MCF 10A (cell line): ENCODE measurements at regions not wholly inside any gene's neighbourhood (a gene's known extent, or its start where the extent isn't known, plus 50 kb on each side); places are given as distances from the start of the nearest gene placed in this dataset.

Experiments
- BruUV-seq: library from RNA; stranded (reverse); fragments of 400-500 nt; replicated peaks from 2 replicates; lab custom pipeline; 2021; lab: Mats Ljungman, UMichigan
- CTCF ChIA-PET: fragments of 300-600 bp; sonication (Branson Sonifier 250); formaldehyde crosslinking; extraction: SDS; loops from one replicate; lab custom pipeline; 2021; ENCODE audit warnings: antibody characterized with exemption, inconsistent platforms; lab: Yijun Ruan, JAX
- POLR2A ChIA-PET: fragments of 300-600, 350-650 bp; sonication (Branson Sonifier 250); formaldehyde crosslinking; extraction: SDS; loops from one replicate; lab custom pipeline; 2020; ENCODE audit warnings: antibody characterized with exemption, inconsistent platforms; lab: Yijun Ruan, JAX
- DNase-seq: peaks from one replicate; pipeline ENCODE4 v3.0.0-alpha.2; 2018; ENCODE audit not compliant: unreplicated experiment
- H3K27ac Mint-ChIP-seq: one replicate; pipeline ENCODE4 v1.8.0; 2022; ENCODE audit warnings: mild to moderate bottlenecking, low read depth, mixed read lengths; ENCODE audit not compliant: unreplicated experiment
- H3K27me3 Mint-ChIP-seq: one replicate; pipeline ENCODE4 v1.8.0; 2022; ENCODE audit warnings: mixed read lengths; ENCODE audit not compliant: insufficient read depth, unreplicated experiment
- H3K36me3 Mint-ChIP-seq: one replicate; pipeline ENCODE4 v1.8.0; 2022; ENCODE audit warnings: mild to moderate bottlenecking, moderate library complexity, mixed read lengths; ENCODE audit not compliant: insufficient read depth, unreplicated experiment
- H3K4me1 Mint-ChIP-seq: one replicate; pipeline ENCODE4 v1.8.0; 2022; ENCODE audit warnings: mixed read lengths; ENCODE audit not compliant: insufficient read depth, unreplicated experiment
- H3K4me3 Mint-ChIP-seq: one replicate; pipeline ENCODE4 v1.8.0; 2022; ENCODE audit warnings: mild to moderate bottlenecking, moderate library complexity, mixed read lengths; ENCODE audit not compliant: unreplicated experiment
- H3K9me3 Mint-ChIP-seq: one replicate; pipeline ENCODE4 v1.8.0; 2022; ENCODE audit warnings: mixed read lengths; ENCODE audit not compliant: unreplicated experiment
- intact Hi-C: fragments of 100-400 bp; cut with micrococcal nuclease; formaldehyde crosslinking; loops from 2 replicates; pipeline ENCODE4 v1.14.1; 2022
- TF ChIP-seq, protein P1 (sequence below): fragments of 200-600 bp; IDR thresholded peaks from one replicate; pipeline ENCODE4 v1.8.0; 2022; ENCODE audit warnings: antibody characterized with exemption, mild to moderate bottlenecking; ENCODE audit not compliant: unreplicated experiment

DNA sequence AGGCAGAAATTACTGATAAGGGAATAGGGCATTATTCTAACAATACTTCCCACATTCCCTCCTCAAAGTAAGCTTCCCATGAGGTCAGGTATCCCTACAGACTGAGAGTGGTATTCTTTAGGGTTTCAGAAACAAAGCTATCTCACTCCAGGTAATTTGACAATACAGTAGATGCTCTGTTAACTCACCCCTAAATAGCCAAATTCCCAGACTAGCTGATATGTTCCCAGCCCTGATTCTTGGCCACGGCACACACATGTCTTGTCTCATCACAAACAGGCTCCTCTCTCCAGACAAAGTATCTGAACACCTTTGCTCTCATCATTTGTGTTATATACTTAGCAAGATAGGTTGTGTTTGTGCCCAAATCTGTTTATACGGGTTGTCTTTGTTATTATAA lies 139.9 kb downstream of the ZNF608 start:
- intact Hi-C loops = no loop called here
- no peaks in the 10 kb centered on the region for H3K27me3 Mint-ChIP-seq
- no peaks in the 10 kb centered on the region for H3K4me1 Mint-ChIP-seq
- H3K36me3 Mint-ChIP-seq = no peaks in the 10 kb centered on the region
- DNase-seq = no peak
- peaks cover 8% of the 10 kb centered on the region for H3K9me3 Mint-ChIP-seq
- BruUV-seq = no TSS peak
- no peak overlapping the region for H3K4me3 Mint-ChIP-seq
- H3K27ac Mint-ChIP-seq = no peak overlapping the region
- POLR2A ChIA-PET = interaction anchor here (0.6 kb wide), 1 partner anchor 49 kb away, joined by 4 read pairs; no protein-coding TSS in a partner anchor
- TF ChIP-seq, protein P1, sequence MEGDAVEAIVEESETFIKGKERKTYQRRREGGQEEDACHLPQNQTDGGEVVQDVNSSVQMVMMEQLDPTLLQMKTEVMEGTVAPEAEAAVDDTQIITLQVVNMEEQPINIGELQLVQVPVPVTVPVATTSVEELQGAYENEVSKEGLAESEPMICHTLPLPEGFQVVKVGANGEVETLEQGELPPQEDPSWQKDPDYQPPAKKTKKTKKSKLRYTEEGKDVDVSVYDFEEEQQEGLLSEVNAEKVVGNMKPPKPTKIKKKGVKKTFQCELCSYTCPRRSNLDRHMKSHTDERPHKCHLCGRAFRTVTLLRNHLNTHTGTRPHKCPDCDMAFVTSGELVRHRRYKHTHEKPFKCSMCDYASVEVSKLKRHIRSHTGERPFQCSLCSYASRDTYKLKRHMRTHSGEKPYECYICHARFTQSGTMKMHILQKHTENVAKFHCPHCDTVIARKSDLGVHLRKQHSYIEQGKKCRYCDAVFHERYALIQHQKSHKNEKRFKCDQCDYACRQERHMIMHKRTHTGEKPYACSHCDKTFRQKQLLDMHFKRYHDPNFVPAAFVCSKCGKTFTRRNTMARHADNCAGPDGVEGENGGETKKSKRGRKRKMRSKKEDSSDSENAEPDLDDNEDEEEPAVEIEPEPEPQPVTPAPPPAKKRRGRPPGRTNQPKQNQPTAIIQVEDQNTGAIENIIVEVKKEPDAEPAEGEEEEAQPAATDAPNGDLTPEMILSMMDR = no peak
- CTCF ChIA-PET = interaction anchor here (0.6 to 0.8 kb wide), 2 partner anchors 57 to 76 kb away, joined by 3 to 6 read pairs; no protein-coding TSS in a partner anchor

DNA sequence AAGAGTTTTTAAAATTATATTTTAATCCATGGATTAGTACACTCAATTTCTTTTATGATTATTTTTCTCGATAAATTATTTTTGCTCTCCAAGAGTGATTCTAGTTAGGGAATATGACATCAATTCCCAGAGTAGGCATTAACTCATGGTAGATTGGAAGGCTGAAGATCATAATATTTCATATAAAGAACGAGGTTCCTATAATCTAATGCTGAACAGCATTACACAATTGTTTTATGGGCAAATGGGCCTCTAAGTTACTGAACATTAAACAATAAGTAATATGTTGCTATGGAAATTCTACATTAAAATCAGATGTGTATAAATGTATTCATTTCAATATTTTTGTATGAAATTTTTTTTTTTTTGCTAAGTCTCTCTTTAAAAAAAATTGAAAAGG lies 140.3 kb downstream of the ZNF608 start:
- peaks cover 8% of the 10 kb centered on the region for H3K9me3 Mint-ChIP-seq
- DNase-seq = no peak
- CTCF ChIA-PET = interaction anchor here (0.8 kb wide), 1 partner anchor 57 kb away, joined by 6 read pairs; no protein-coding TSS in a partner anchor
- POLR2A ChIA-PET = no interaction called here
- H3K36me3 Mint-ChIP-seq = no peaks in the 10 kb centered on the region
- BruUV-seq = no TSS peak
- no peak overlapping the region for H3K27ac Mint-ChIP-seq
- H3K4me1 Mint-ChIP-seq = no peaks in the 10 kb centered on the region
- no peak overlapping the region for H3K4me3 Mint-ChIP-seq
- TF ChIP-seq, protein P1 = no peak
- intact Hi-C loops = no loop called here
- no peaks in the 10 kb centered on the region for H3K27me3 Mint-ChIP-seq

DNA sequence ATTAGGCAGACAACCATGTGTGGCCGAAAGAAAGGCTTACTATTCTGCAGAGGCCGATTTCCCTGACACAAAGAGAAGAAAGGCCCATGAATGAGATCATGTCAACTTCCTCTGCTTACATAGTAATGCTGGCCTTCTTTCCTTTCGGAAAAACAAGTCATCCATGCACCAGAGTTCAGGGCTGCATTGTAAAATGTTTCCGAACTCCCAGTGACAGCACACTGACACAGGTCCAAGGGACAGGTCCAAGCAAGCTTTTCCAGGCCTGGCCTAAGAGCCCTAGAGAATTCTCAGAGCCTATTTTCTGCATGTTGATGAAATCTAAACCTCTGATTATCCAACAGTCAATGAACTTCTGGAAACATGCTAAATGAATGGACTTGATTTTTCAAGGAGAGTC lies 140.9 kb downstream of the ZNF608 start:
- Mint-ChIP-seq H3K4me1 (no peaks in the 10 kb centered on the region), H3K4me3 (no peak overlapping the region), H3K27me3 (no peaks in the 10 kb centered on the region), H3K36me3 (no peaks in the 10 kb centered on the region), H3K27ac (no peak overlapping the region), H3K9me3 (peaks cover 8% of the 10 kb centered on the region)
- TF ChIP-seq, protein P1 = no peak
- DNase-seq = no peak
- CTCF ChIA-PET = no interaction called here
- no TSS peak for BruUV-seq
- POLR2A ChIA-PET = no interaction called here
- intact Hi-C loops = no loop called here

DNA sequence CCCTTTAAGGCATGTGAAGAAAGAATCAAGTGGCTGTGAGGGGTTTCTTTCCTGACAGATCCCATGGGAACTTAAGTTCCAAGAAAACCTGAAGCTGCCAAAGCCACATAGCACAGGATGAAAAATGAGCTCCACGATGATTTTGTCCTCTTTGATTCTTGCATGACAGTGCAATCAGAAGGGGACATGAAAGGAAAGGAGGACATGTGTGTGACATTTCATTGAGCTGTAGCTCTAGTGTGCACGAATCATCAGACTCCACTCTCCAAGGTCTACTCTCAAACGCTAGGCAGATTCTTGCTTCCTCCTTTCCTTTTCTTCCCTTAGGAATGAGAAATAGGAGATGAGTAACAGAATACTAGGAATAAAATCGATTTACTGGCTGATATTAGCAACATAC lies 142.0 kb downstream of the ZNF608 start:
- BruUV-seq = no TSS peak
- intact Hi-C loops = no loop called here
- ChIA-PET CTCF (interaction anchor here (0.6 to 0.9 kb wide), 2 partner anchors 24 to 232 kb away, joined by 4 to 6 read pairs; no protein-coding TSS in a partner anchor), POLR2A (no interaction called here)
- Mint-ChIP-seq H3K4me3 (no peak overlapping the region), H3K4me1 (peaks cover 7% of the 10 kb centered on the region), H3K9me3 (peaks cover 8% of the 10 kb centered on the region), H3K27ac (no peak overlapping the region), H3K27me3 (no peaks in the 10 kb centered on the region), H3K36me3 (no peaks in the 10 kb centered on the region)
- no peak for DNase-seq
- TF ChIP-seq, protein P1 = no peak
